ENCODE measurements at regions not wholly inside any gene's neighbourhood (a gene's known extent, or its start where the extent isn't known, plus 50 kb on each side); places are given as distances from the start of the nearest gene placed in this dataset.

DNA sequence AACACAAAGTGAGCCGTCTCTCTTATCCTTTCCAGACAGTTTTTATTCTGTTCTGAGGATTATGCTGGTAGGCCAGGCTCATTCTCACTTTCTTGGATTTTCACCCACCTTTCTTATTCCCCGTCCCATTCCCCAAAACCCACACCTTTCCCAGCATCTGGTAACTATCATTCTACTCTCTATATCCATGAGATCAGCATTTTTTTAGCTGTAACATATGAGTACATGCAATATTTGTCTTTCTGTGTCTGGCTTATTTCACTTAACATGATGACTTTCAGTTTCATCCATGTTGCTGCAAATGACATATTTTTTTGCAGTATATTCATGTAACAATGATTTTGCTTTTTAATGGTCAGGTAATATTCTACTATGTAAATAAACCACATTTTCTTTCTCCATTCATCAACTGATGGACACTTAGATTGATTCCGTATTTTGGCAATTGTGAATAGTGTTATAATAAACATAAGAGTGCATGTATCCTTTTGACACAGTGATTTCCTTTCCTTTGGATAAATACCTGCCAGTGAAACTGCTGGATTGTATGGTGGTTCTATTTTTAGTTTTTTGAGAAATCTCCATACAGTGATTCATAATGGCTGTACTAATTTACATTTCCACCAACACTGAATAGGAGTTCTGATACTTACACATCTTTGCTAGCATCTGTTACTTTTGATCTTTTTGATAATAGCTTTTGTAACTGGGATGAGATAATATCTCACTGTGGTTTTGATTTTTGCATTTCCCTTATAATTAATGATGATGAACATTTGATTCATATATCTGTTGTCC, 289.3 kb downstream of the RPRM start:
- no peak for DNase-seq

DNA sequence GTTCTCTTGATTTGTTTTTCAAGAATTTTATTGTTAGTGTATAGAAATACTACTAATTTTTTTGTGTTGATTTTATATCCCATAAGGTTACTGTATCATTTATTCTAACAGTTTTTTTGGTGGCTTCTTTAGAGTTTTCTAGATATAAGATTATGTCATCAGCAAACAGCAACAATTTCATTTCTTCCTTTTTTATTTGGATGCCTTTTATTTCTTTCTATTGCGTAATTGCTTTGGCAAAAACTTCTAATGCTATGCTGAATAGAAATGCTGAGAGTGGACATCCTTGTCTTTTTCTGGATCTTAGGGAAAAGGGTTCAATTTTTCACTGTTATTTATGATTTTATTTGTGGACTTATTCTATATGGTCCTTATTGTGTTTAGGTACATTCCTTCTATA, 298.8 kb downstream of the RPRM start:
- no peak for DNase-seq

- no peak for DNase-seq
These were observed 309.0 kb downstream of the RPRM start for GRCh38 chr2:153169609-153170008.

DNA sequence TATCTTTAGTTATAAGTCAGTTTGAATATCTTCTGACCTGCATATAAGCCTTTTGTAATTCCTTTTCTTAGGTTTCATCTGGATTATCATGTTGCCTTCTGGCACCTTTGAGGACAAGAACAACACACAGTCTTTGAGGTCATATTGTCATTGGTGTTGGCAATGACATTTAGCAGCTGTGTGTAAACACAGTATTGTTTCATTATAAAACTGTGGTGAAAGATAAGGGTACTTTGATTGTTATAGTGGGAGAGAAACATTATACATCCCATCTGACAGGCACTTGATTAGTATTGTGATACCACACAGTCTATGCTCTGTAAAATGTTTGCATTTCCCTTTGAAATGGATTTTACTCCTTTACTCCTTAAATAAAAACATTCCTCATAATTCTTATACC, 313.5 kb downstream of the RPRM start:
- no peak for DNase-seq

DNA sequence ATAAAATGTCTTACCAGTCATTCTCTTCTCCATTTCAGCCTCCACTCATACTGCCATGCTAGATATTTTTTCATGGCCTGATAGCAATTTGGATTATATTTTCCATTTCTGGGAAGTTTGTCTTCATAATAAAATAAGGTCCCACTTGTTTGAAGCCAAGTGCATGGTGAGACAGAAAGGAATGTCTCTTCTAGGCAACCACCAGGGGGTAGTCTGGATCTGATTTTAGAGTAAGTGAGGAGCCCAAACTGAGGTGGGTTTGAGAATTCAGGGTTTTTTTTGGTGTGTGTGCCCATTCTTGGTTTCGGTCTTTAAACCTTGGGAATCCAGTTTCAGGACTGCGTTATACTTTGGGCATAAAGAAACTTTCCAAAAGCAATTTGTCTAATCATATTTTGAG, 315.5 kb downstream of the RPRM start:
- DNase-seq = no peak

DNA sequence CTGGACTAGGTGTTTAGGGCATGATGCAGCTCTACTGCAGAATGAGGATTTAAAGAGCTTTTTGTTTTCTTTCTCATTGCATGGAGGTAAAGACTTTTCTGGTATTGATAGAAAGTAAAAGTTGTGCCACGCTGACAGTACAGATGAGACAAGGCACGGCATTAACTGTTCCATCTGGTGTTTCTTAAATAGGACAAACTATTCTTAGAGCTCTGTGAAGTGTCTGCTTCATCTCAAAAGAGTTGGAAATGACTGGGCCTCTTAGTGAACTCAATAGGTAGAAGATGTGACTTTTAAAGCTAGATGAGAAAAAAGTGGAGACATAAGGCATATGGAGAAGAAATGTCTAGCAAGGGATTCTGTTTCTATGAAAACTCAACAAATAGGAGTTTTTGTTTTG, 321.8 kb downstream of the RPRM start:
- no peak for DNase-seq

GRCh38 chr2:153152036-153152435, 326.5 kb downstream of the RPRM start:
- no peak for DNase-seq

DNA sequence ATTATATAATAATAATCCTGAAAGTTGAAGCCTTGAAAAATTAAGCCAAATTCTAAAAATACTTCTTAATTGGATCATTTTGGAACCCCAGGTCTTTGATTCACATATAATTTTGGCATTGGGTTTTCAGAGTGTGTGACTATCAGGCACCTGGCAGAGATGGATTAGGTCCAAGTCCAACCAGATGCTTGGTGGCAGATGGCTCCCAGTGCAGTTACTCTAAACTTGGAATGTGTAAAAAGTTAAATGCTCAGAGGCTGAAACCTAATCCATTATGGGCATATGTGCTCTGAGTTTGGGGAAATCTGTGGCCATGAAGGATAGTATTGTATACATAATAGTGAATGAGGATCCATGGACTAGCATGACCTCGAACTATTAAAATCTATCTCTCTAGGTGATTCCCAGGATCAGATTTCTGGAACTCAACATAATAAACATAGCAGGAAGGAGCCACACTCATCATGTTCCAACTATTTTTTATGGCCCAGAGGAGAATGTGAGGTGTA, 333.0 kb downstream of the RPRM start:
- no peak for DNase-seq

- no peak for DNase-seq
These were observed 335.0 kb downstream of the RPRM start for GRCh38 chr2:153143540-153143939.

DNA sequence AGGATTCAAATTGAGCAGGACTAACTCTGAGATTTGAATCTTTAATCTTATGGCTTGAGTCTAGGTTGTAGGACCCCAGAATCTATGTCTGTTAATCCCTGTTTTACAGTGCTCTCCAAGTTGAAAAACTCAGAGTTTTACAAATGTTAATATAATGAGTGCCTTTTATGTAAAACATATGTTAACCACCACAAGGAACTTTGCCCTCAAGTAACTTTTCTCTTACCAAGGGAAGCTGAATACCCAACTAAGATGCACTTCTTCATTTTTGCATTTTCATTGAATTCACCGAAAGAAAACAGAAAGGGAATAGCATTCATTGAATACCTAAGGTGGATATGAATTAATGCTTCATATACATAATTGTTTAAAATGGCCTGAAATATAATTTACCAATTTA, 338.1 kb downstream of the RPRM start:
- DNase-seq = no peak

DNA sequence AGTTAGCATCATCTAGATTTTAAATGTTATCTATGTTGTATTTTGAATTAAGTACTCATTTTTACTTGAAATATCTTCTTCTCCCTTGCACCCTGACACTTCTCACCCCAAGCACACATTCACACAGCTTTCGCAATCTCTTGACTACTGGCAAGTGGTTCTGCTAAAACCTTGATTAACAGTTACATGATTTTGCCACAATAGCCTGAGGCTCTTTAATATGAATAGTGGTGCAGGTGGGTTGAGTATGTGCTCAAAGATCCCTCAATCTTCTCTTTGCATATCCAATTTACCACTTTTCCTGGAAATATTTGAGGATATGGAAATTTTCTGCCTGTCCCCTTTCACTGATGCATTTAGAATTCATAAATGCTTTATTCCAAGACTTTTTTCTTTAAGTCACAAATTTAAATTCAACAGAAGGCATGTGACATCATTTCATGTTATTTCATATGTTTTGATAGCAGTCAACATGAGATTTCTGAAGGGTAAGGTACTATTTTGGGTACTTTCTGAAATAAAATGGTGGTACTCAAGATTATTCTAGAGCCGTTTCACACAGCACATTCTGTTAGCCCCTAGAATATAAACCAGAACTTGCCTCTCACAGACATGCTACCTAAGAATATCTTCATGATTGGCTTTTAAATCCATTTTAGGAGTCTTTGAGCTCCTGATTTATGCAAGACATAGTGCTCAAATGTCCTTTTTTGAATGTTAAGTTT, 339.7 kb downstream of the RPRM start:
- DNase-seq = no peak

- no peak for DNase-seq
These were observed 342.3 kb downstream of the RPRM start for GRCh38 chr2:153136216-153136615.

DNA sequence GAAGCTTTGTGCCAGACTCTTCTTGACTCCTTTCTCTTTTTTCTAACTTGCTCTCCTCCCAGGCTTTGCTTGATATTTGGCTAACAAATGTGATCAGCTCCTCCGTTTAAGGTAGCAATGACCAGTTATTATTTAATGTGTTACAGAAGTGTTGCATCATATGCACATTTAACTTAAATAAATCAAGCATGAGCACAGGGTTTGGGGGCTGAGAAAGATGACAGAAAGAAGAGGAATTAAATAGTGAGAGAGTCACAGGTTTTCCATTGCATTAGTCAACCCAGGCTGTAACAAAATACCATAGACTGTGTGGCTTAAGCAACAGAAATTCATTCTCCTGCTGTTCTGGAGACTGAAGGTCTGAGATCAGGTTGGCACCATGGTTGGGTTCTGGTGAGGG, 343.8 kb downstream of the RPRM start:
- DNase-seq = no peak

GRCh38 chr2:153133716-153134115, 344.8 kb downstream of the RPRM start:
- no peak for DNase-seq

- DNase-seq = no peak
These were observed 346.1 kb downstream of the RPRM start for GRCh38 chr2:153132418-153132817.

DNA sequence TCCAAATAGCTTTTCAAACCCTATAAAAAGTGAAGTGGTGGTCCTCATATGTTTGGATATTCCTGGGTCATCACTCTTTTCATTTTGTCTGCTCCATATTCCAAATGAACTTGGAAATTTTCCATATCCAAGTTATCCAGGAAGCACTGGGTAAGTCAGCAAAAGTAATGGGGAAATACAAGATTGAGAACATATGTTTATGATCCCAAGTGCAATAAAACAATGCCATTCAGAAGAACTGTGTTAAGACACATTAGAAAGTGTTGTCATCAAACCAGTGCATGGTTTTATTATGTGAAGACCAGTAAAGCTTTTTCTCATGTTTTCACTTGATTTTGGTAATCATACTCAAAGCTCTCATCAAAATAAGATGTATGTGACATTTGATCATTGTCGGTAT, 363.4 kb downstream of the RPRM start:
- DNase-seq = no peak

DNA sequence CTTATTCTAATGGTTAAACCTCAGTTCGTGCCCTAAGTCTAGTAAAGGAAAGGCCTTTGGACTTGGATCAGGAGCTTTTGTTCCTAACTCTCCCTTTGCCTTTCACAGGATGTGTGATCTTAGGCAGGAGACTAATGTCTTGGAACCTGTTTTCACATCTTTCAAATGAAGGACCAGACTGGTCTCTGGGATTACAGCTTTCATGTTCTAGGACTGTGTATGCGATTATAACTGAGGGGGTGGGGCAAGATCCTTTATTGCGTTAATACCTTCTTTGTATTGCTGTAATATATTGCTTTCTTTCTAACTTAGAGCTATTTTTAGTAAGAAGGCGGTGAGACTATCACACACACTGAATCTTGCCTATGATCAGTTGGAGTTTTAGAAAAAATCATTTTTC, 368.1 kb downstream of the RPRM start:
- no peak for DNase-seq

- no peak for DNase-seq
These were observed 368.8 kb downstream of the RPRM start for GRCh38 chr2:153109793-153110192.

DNA sequence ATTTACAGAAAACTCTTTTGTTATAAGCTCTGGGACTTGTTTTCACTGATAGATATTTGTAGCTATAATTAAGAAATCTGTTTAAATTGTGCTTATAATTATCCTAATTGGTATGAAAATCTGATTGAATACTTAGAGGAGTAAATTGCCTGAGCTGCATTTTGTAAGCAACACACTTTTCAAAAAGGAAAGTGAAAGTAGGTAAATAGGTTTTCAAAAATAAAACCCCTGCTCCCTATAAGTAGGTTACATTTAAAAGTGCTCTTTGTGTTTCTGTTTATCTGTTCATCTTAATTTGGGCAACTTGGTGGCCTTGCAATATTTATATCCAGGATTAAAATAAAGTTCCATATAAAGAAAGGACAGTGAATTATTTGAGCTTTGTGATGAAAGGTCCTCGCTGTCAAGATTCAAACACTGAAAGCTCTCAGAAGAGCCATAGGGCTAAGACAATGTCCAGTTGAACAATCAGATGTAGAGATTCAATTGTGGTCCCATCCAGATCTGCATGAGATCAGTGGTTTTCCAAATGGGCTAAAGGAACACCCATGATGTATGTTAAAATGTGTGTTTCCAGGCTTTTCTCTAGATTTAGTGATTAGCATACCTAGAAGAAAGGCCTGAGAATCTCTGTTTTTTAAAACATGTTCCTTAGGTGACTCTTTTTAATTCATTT, 371.6 kb downstream of the RPRM start:
- DNase-seq = no peak

GRCh38 chr2:153105829-153106578, 372.6 kb downstream of the RPRM start:
- DNase-seq = no peak

- DNase-seq = no peak
These were observed 377.4 kb downstream of the RPRM start for GRCh38 chr2:153101187-153101586.

- DNase-seq = no peak
These were observed 378.4 kb downstream of the RPRM start for GRCh38 chr2:153100151-153100550.

DNA sequence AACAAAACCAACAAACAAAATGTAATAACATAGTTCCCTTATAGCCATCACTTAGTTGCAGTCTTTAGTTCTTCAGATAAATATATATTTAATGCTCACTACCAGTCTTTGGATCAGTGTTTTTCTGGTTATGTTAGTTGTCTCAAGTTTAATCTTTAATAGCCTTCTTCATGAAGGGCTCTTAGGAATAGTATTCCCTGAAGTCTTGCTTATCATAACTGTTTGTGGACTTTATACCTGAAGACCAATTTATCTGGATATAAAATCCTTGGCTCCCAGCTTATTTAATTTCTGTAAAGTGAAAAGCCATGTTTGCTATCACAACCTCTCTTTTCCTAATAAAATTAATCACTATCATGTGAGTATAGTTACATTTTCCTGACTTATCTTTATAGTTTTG, 379.7 kb downstream of the ARL6IP6 start:
- no peak for DNase-seq

Data from stimulated activated CD4-positive, alpha-beta T cell treated with anti-CD3 and anti-CD28 coated beads, Interleukin-1b, Interleukin-23, amount 100 ng/mL, for 48 hours (primary cell).